ENCODE measurements at regions not wholly inside any gene's neighbourhood (a gene's known extent, or its start where the extent isn't known, plus 50 kb on each side); places are given as distances from the start of the nearest gene placed in this dataset.
A peak's percentile ranks its signal among the peaks of the same experiment; 100 is the strongest.

DNA sequence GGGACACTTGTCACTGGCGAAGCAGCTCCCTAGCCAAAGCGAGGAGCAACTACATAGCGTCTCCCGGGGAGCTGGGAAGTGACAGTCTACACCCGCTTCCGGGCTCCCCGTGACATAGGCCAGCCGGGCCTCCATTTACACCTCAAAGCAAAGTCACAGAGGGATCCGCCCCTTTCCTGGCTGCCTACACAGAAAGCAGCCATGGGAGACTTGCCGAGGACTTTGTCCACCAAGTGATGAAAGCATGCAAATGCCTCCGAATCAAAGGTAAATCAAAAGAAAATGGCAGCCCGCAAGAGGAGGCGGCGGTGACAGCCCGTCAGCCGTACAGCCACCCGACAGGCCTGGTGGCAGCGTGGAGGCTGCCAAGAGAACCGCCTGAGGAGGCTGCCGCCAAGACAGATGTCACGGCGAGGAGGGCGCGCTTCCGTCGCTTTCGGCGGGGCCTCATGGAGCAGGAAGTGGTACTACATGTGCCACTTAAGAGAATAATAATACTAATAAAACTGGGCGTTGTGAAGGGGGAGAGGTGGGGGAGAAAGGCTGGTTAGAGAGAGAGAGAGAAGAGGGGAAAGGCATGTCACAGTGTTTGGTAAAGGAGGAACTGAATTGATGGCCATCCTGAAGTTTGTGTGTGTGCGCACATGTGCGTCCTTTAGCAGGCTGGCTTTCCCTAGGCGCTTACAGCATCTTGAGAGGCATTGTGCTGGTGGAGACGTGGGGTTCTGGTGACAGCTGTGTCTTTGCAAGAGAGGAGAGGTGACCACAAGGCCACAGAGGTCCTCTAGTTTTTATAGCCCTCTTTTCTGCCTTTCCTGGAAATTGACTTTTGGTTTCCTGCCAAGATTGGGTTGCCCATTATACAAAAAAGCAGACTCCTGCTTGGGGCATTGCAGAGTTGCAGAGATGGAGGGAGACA, 661.7 kb downstream of the VRK1 start:
- peak; percentile 80 for DNase-seq

DNA sequence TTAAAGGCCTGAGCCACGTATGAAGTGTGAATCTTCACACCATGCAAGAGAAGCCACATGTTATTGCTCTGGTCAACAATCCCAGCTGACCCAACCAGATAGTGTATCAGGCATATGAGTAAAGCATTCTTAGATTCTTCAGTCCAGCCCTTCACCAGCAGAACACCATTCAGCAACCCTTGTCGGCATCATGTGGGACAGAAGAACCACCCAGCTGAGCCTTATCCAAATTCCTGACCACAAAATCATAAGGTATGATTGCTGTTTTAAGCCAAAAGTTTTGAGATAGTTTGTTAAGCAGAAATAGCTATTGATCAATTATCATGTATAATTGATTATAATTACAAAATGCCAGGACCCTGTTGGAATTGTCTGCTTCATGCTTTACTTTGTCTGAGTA, 664.9 kb downstream of the VRK1 start:
- no peak for DNase-seq

DNA sequence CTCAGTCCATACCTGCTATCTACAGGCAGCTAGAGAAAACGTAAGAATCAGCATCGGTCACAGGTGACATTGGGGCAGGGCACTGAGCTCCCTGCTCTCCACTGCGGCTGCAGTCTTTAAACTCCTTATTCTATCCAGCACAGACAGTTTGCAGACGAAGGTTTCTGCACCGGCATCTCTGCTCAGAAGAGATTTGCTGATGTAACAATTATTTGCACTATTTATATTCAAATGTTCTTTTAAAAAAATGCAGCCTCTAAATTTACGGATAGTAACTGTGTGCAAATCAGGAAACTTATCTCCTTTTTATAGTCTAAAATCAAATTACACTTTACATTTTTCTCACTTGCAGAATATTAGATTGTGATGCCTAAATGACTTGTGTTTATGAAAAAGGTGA, 671.0 kb downstream of the VRK1 start:
- no peak for DNase-seq

DNA sequence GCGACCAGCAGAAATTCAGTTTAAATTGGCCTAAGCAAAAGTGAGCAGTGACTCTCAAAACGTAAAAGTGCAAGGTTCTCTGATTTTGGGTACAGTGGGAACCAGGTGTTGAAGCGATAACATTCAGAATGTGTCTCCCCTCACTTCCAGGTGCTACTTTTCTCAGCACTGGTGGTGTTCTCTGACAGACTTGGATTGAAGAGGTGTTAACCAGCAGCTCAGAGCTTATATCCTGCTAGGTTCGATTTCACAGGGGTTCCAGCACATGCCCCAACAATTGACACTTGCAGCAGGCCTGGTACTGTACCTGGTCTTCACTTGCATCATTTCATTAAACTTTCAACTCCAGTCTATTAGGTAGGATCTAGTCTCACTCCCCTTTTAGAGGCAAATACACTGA, 680.2 kb downstream of the VRK1 start:
- DNase-seq: no peak

DNA sequence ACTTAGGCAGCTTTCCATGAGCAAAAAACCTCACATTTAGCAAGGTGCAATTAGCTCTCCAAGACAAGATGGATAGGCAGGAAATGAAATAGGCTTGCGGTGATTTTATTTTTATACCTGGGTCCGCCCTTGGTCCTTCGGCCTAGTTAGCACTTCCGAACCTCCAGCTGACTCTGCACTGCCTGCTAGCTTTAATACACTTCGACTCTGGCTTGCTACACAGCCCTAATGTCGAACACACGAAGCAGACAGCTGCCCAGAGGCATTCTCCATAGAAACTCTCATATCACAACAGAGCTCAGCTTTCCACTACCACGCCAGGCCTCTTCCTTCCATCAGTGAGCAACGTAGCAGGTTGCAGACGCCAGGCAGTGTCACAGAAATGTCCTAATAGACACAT, 688.0 kb downstream of the VRK1 start:
- no peak for DNase-seq

DNA sequence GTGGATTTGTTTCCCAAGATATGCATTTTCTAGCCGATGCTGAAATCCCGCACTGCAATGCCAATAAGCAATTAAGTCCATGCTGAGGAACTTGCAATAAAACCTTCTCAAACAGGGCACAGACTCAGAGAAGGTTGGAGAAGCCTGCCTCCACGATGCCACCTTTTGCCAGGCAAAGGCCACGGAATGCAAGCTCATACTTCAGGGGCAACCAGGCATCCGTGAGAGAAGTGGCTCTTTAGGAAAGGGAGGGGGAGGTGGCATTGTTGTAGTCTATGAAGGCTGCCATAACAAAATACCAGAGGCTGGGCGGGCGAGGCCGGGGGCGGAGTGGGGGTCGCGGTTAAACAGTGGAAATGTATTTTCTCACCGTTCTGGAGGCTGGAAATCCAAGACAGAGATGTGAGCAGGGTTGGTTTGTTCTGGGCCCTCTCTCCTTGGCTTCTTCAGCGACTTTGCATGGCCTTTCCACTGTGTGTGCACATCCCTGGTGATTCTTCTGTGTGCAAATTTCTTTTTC, 689.5 kb downstream of the VRK1 start:
- DNase-seq: no peak

DNA sequence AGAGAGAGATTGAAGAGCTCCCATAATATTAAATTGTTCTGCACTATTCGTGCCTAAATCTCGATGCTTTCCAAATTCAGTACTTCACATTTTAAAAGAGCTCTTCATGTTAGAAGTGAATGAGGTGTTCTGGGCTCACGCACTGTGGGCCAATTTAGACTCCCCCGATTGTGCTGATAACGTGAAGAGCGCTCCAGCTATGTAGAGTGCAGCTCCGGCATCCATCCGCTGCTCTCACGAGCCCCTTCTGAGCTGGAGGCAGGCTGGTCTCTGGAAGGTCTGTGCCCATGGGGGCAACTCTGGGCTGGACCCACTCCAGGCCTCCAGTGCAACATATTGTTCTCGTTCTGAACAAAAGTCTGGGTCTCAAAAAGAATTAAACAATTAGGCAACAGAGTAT, 692.6 kb downstream of the VRK1 start:
- no peak for DNase-seq

DNA sequence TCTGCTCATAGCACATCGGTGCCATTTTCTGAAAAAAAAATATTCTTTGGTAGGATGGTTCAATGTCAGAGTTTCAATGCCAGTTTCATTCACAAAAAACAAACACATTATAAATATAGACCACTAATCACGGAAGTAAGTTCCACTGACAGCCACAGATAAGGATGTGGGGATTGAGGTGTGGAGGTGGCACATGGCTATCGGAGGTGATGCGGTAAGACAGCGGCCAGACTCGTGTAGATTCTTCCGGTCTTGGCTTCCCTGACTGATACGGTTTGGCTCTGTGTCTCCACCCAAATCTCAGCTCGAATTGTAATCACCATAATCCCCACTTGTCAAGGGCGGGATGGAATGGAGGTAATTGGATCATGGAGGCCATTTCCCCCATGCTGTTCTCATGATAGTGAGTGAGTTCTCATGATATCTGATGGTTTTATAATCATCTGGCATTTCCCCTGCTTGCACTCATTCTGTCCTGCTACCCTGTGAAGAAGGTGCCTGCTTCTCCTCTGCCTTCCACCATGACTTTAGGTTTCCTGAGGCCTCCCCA, 693.4 kb downstream of the VRK1 start:
- no peak for DNase-seq

DNA sequence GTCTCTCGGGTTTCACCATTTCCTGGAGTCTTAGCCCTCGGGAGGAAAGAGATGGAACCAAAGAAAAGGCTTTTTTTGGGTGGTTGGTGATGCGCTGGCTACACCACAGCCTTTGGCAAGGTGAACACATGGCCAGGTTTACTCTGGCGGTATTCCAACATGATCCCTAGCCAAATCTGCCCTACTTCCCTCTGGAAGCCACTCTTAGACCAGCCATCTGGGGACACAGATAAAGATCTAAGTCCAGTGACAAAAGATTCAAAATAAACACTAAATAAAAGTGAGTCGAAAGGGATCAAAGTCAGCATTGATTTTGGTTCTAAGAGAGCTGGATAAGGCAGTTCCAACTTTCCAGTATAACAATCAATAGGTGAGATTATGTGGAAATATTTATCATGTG, 694.5 kb downstream of the VRK1 start:
- DNase-seq: no peak

DNA sequence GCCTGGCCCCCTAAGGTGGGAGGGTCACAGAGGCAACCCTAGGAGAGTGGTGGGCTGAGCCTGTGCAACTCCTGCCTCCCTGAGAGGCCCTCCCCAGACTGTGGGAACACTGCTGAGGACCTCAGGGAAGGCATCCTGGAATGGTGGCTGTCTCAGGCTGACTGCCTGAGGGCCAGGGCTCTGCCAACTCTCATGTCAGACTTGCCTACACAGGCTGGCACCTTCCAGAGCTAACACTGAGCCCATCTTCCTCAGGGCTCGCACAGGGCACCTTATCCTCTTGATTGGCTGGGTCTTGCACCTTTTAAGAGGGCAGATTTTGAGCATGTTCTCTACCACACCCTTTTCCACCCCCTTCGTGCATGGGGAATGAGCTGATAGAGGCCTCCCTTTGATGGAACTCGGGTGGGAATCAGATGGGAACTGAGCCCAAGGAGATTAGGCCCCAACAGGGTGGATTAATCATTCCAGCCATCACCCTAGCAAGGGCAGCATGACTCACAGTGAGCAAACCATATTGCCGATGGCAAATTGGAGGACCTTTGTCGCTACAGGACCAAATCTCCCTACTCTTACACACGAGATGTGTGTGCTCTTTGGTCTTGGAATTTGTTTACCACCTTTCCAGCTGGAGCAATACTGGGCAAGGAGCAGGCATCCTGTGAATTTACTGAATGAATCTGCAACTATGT, 702.8 kb downstream of the VRK1 start:
- DNase-seq: no peak

DNA sequence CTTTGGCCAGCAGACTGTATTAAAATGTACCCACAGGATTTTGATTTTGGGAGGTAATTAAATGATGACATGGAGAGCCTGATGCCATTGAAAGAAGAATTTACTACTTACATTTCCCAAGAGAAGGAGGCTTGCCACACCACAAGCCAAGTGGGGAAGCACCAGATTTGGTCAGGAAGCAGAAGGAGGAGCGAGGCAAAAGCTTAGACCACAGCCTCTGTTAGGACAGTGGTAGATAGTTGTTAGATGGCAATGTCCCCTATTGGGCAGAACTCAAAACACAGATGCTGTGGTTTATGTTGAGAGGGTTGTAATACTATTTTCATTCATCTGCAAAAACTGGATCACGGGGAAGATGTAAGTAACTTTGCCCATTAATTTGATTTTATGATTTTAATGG, 709.4 kb downstream of the VRK1 start:
- DNase-seq: no peak

DNA sequence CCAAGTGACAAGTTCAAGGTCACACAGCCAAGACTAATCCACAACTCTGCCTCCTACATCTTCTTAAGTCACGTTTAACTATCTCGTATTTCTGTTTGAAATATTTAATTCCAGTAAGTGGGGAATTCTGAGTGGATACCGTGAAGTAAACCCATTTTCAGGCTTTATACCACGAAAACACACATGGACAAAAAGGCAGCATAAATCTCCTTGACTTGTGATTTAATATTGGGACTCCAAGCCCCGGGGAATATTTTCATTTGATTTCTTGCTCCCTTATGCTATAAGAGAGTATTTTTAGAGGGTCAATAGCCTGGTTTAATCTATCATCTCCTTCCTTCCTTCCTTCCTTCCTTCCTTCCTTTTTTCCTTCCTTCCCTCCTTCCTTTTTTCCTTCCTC, 716.7 kb downstream of the VRK1 start:
- DNase-seq: no peak

DNA sequence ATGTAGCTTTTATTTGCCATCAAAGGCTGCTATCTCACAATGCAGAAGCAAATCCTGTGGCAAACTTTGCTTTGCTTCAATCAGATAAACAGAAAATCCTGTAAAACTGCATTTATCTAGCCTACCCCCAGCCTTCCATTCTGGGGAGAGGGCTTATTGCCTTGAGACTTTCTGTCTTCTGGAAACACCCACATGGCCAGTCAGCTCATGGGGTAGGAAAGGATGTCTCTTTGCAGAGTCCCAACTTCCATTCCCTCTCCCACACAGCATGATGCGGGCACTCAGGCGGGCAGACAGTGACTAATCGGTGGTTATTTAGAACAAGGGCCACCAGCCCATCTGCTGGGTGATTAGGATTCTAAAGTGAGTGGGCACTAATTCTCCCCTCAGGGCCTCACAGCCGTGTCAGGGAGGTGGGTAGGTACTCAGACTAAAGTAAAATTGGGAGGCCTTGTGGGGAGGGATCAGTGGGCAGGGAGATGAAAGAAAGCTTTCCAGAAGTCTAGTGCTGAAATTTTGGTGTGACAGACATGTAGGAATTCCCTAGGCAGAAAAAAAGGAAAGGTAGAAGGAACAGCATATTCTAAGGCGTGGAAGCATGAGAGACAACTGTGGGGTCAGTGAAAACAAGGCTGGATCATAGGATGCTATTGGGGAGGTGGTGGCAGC, 720.5 kb downstream of the VRK1 start:
- DNase-seq: no peak

DNA sequence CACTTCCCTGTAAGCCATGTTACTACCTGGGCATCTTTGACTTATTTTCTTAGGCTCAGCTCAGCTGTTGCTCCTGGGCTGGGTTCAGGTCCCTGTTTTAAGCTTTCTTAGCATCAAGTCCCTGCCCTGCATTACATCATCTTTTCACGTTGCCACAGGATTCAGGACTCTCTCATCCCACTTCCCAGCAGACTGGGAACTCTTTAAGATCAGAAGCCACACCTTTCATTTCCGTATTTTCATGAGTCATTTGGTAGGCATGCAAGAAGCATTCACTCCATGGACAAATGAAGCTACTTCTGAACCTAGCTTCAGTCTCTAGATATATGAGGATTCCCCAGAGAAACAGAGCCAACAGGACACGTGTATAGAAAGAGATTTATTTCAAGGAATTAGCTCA, 726.8 kb downstream of the VRK1 start:
- no peak for DNase-seq

DNA sequence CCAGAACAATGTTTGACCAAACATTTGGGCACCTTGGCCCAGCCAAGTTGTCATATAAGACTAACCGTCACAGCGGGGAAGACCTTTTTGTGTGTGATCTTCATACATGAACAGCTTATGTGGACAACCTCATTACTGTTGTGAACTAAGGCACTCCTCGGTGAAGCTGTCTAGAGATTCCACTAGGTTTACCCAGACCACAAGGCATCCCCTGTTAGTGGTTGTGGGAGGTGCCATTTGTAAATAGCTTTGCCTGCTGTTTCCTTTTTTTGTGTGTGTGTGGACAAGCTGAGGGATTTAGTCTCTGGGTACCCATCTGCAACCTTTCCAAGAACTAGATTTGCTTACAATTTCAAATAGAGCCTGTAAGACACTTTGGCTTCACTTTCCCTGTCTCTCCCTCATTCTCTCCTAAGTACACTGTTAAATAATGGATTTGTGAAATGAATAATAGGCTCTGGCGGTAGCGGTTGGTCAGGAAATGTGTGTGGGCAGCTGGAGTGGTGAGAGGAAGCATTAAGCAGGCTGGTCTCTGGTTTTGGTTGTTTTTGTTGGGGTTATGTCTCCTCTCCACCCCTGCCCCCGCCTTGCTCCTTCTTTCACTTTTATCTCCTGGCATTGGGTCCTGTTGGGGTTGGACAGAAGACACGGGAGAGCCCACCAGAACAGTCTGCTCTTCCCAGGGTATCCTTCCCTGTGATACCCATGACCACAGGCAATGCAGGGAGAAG, 727.6 kb downstream of the VRK1 start:
- no peak for DNase-seq

DNA sequence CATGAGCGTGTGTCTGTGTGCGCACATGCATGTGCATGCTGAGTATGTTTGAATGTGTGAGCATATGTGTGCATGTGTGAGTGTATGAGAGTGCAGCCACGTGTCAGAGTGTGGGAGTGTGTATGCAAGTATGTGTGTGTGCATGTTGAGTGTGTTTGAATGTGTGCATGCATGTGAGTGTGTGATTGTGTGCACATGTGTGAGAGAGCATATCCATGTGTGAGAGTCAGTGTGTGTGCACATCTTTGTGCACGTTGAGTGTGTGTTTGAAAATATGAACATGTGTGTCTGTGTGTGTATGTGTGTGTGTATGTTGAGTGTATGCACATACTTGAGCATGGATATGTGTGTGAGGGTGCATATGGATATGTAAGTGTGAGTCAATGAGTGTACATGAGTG, 730.8 kb downstream of the VRK1 start:
- DNase-seq: no peak

DNA sequence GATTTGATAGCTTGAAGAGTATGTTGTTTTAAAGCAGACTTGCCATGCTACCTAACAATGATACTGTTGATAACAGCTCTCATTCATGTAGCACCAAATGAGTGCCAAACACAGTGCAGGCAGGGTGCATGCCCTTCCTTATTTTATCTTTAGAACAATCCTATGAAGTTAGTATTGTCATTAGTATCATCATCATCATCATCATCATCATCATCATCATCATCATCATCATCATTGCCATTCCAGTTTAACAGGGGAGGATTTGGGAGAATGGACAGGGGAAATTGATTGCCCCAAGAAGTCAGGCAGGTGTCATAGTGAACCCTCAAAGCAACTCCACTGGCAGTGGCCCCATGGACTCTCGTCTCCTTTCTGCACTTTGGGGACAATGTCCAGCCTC, 734.9 kb downstream of the VRK1 start:
- no peak for DNase-seq

DNA sequence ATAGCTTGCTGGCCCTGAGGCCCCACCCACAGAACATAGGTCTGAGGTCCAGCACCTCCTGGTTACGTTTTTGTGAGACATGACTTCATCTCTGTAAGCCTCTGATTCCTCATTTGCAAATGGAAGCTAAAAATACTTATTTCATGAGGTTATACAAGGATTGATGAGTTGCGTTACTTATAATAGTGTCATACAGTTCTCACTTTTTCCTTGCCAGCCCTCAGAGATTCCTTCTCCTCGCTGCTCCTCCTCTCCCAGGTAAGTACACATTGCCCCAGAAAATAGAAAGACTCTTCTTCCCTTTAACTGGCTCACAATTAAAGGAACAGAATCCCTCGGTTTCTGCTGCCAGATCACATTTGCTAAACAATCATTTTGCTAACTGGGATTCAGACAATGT, 739.2 kb downstream of the VRK1 start:
- DNase-seq: no peak

DNA sequence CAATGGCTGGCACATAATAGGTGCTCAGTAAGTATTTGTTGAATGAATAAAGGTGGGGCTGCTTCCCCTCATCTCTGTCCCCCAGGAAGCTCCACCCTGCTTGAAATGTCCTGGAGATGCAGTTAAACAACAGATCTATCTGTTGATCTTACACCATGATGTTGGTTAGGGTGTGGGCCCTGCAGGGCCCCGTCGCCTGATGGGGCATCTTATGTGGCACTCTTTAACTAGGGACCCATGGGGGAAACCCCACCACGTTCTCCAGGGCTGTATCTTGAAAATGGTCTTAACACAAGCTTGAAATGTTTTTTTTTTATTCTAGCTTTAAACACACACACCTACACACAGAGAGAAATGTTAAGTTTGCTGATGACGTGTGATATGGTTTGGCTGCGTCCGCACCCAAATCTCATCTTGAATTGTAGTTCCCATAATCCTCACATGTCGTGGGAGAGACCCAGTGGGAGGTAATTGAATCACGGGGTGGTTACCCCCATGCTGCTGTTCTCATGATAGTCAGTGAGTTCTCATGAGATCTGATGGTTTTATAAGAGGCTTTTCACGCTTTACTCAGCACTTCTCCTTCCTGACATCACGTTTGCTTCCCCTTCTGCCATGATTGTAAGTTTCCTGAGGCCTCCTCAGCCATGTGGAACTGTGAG, 741.7 kb downstream of the VRK1 start:
- DNase-seq: no peak

DNA sequence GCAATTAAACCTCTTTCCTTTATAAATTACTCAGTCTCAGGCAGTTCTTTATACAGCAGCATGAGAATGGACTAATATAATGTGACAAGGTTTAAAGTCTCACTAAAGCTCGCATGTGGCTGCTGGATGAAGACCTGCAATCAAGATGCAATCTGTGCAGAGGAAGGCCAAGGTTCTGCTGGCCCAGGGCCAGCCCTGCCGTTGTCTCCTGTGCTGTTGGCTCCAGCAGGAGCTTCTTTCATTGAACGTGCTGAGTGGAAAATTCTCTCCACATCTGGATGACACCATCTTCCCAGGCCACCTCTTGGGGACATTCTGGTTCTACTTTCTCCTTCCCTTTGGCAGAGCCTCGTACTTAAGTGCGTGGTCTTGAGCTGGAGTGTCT, 742.2 kb downstream of the VRK1 start:
- DNase-seq: no peak

DNA sequence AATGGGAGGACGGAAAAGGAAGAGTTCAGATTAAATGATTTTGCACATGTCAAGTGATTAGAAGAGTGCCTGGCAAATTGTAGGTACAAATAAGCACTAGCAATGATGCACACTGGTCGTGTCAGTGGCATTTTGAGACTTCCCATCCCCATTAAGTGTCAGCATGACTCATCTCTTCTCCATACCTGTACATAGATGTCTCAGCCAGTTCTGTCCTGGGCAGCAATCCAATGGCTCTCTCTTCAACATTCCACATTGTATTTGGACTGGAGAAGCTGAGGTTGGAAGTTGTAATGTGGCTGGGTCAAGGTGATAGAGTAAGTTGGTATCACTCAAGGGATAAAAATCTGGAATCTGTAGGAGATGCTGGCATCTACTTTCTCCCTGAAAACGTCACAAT, 742.7 kb downstream of the VRK1 start:
- no peak for DNase-seq

DNA sequence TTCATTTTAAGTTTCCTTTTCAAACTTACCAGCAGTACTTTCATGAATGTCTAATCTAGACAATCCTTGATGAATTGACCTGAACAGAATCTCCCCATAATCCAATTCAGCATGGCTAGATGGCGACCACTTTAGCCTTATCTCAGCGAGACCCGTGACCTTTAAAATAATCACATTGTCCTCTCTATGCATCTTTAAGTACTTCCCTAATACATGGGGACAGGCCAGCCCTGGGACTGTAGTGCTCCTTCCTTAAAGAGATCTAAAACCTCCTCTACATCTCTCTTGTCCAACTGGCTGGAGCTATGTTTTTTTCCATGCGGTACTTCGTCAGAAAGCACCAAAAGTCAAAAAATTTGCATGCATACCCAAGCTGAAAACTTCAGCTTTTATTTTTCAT, 746.0 kb downstream of the VRK1 start:
- no peak for DNase-seq
